Liver (tissue), 3 donors: ENCODE measurements at regions not wholly inside any gene's neighbourhood (a gene's known extent, or its start where the extent isn't known, plus 50 kb on each side); places are given as distances from the start of the nearest gene placed in this dataset.

ENCODE experiments used
- FOXA1 ChIP-seq: IDR thresholded peaks from 2 replicates; pipeline ENCODE4 v1.6.1; 2016; ENCODE audit warnings: antibody characterized with exemption
- GABPA ChIP-seq, 2 donors: IDR thresholded peaks in 1 of 2; conservative IDR thresholded peaks in 1 of 2; 2 replicates each; pipeline ENCODE4 v1.6.1; 2016; ENCODE audit warnings: antibody characterized with exemption in 2 of 2, mild to moderate bottlenecking in 1 of 2, moderate library complexity in 1 of 2
- JUND ChIP-seq, 2 donors: IDR thresholded peaks; 2 replicates each; pipeline ENCODE4 v1.6.1; 2016; ENCODE audit warnings: antibody characterized with exemption in 2 of 2
- RAD21 ChIP-seq, 2 donors: IDR thresholded peaks; 2 replicates each; pipeline ENCODE4 v1.6.1; 2016; ENCODE audit warnings: antibody characterized with exemption in 2 of 2, mild to moderate bottlenecking in 2 of 2
- SP1 ChIP-seq: IDR thresholded peaks from 2 replicates; pipeline ENCODE4 v1.6.1; 2018; ENCODE audit warnings: antibody characterized with exemption, mild to moderate bottlenecking
- TAF1 ChIP-seq: conservative IDR thresholded peaks from 2 replicates; pipeline ENCODE4 v1.6.1; 2016; ENCODE audit warnings: antibody characterized with exemption, mild to moderate bottlenecking
- YY1 ChIP-seq: IDR thresholded peaks from 2 replicates; pipeline ENCODE4 v1.6.1; 2016; ENCODE audit warnings: antibody characterized with exemption, mild to moderate bottlenecking
- TF ChIP-seq, protein P1 (sequence below): fragments of 150-350 bp; IDR thresholded peaks from 2 replicates; pipeline ENCODE4 v1.5.1; 2017; ENCODE audit warnings: improper control_type of control experiment, low read depth, low read length; ENCODE audit not compliant: missing input control
- TF ChIP-seq, protein P2 (sequence below): IDR thresholded peaks from 2 replicates; pipeline ENCODE4 v1.6.1; 2016; ENCODE audit warnings: antibody characterized with exemption
- TF ChIP-seq, protein P3 (sequence below): IDR thresholded peaks from 2 replicates; pipeline ENCODE4 v1.6.1; 2016; ENCODE audit warnings: antibody characterized with exemption, mild to moderate bottlenecking
- TF ChIP-seq, protein P4 (sequence below): IDR thresholded peaks from 2 replicates; pipeline ENCODE4 v1.6.1; 2016; ENCODE audit warnings: antibody characterized with exemption
- donor health status: healthy.
- donor health status: healthy.

DNA sequence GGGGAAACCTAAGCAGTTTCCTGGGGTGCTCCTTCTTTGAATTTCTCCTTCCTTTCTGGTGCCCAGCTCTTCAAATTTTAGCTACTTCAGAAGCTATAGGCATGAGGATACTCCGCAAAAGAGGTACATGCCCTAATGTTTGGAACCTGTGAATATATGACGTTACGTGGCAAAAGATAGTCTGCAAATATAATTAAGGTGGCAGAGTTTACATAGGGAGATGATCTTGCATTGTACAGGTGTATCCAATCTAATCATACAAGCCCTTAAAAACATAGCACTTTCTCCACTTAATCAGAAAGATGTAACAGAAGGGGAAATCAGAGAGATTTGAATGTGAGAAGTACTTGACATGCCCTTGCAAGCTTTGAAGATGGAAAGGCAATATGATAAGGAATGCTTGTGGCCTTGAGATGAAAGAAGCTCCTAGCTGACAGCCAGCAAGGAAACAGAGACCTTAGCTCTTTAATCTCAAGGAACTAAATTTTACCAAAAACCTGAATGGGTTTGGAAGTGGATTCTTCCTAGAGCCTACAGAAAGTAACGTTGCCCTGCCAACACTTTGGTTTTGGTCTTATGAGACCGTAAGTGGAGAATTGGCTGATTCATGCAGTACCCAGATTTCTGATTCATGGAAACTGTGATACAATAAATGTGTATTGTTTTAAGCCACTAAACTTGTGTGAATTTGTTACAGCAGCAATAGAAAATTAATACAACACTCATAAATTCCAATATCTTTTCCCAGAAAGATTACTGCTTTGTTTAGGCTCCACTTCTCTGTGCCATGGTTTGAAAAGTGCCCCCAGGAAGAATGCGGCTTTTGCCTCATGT lies 268.4 kb downstream of the FAM170A start:
- TF ChIP-seq, protein P1, sequence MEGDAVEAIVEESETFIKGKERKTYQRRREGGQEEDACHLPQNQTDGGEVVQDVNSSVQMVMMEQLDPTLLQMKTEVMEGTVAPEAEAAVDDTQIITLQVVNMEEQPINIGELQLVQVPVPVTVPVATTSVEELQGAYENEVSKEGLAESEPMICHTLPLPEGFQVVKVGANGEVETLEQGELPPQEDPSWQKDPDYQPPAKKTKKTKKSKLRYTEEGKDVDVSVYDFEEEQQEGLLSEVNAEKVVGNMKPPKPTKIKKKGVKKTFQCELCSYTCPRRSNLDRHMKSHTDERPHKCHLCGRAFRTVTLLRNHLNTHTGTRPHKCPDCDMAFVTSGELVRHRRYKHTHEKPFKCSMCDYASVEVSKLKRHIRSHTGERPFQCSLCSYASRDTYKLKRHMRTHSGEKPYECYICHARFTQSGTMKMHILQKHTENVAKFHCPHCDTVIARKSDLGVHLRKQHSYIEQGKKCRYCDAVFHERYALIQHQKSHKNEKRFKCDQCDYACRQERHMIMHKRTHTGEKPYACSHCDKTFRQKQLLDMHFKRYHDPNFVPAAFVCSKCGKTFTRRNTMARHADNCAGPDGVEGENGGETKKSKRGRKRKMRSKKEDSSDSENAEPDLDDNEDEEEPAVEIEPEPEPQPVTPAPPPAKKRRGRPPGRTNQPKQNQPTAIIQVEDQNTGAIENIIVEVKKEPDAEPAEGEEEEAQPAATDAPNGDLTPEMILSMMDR: no peak
- no peak for TF ChIP-seq GABPA (IDR thresholded peaks at IDR 0.05 in 1 of 2, conservative IDR thresholded peaks at IDR 0.05 in 1 of 2)
- no peak for TF ChIP-seq JUND (IDR thresholded peaks at IDR 0.05)
- TF ChIP-seq, protein P2, sequence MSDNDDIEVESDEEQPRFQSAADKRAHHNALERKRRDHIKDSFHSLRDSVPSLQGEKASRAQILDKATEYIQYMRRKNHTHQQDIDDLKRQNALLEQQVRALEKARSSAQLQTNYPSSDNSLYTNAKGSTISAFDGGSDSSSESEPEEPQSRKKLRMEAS: no peak
- TF ChIP-seq, protein P3, sequence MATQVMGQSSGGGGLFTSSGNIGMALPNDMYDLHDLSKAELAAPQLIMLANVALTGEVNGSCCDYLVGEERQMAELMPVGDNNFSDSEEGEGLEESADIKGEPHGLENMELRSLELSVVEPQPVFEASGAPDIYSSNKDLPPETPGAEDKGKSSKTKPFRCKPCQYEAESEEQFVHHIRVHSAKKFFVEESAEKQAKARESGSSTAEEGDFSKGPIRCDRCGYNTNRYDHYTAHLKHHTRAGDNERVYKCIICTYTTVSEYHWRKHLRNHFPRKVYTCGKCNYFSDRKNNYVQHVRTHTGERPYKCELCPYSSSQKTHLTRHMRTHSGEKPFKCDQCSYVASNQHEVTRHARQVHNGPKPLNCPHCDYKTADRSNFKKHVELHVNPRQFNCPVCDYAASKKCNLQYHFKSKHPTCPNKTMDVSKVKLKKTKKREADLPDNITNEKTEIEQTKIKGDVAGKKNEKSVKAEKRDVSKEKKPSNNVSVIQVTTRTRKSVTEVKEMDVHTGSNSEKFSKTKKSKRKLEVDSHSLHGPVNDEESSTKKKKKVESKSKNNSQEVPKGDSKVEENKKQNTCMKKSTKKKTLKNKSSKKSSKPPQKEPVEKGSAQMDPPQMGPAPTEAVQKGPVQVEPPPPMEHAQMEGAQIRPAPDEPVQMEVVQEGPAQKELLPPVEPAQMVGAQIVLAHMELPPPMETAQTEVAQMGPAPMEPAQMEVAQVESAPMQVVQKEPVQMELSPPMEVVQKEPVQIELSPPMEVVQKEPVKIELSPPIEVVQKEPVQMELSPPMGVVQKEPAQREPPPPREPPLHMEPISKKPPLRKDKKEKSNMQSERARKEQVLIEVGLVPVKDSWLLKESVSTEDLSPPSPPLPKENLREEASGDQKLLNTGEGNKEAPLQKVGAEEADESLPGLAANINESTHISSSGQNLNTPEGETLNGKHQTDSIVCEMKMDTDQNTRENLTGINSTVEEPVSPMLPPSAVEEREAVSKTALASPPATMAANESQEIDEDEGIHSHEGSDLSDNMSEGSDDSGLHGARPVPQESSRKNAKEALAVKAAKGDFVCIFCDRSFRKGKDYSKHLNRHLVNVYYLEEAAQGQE: no peak
- TF ChIP-seq TAF1: no peak
- no peak for TF ChIP-seq YY1
- TF ChIP-seq FOXA1: no peak
- TF ChIP-seq SP1: no peak
- no peak for TF ChIP-seq RAD21 (IDR thresholded peaks at IDR 0.05)
- TF ChIP-seq, protein P4, sequence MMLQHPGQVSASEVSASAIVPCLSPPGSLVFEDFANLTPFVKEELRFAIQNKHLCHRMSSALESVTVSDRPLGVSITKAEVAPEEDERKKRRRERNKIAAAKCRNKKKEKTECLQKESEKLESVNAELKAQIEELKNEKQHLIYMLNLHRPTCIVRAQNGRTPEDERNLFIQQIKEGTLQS: no peak
